Liver (tissue), 8 donors: ENCODE measurements at regions not wholly inside any gene's neighbourhood (a gene's known extent, or its start where the extent isn't known, plus 50 kb on each side); places are given as distances from the start of the nearest gene placed in this dataset.

Experiments used
- DNase-seq: peaks from one replicate; pipeline ENCODE4 v3.0.0-alpha.2; 2017; ENCODE audit warnings: low spot score
- H3K27ac ChIP-seq, 2 donors: one replicate each; pipeline ENCODE4 v1.7.0; 2013; ENCODE audit warnings: inconsistent platforms in 2 of 2, low read length in 2 of 2, control low read depth in 1 of 2, low read depth in 1 of 2, mild to moderate bottlenecking in 1 of 2
- H3K27me3 ChIP-seq, 4 donors: one replicate each; pipeline versions ENCODE4 v1.6.1 to v1.7.0; 2013; ENCODE audit warnings: low read length in 3 of 4, inconsistent platforms in 1 of 4, mild to moderate bottlenecking in 1 of 4, moderate library complexity in 1 of 4; ENCODE audit not compliant: control insufficient read depth in 4 of 4, insufficient read depth in 4 of 4
- H3K36me3 ChIP-seq, 4 donors: one replicate each; pipeline versions ENCODE4 v1.6.1 to v1.7.0; 2013; ENCODE audit warnings: low read length in 3 of 4, mild to moderate bottlenecking in 3 of 4, low read depth in 1 of 4, moderate library complexity in 1 of 4; ENCODE audit not compliant: control insufficient read depth in 4 of 4, insufficient read depth in 3 of 4
- H3K4me1 ChIP-seq, 4 donors: one replicate each; pipeline versions ENCODE4 v1.6.1 to v1.7.0; 2013; ENCODE audit warnings: low read length in 3 of 4, mild to moderate bottlenecking in 3 of 4, moderate library complexity in 1 of 4; ENCODE audit not compliant: control insufficient read depth in 4 of 4, insufficient read depth in 4 of 4
- H3K4me3 ChIP-seq, 3 donors: one replicate each; pipeline versions ENCODE4 v1.6.1 to v1.7.0; 2013; ENCODE audit warnings: low read length in 3 of 3, control low read depth in 1 of 3, low read depth in 1 of 3, mild to moderate bottlenecking in 1 of 3
- H3K9ac ChIP-seq, 2 donors: one replicate each; pipeline ENCODE4 v1.7.0; 2013; ENCODE audit warnings: low read length in 2 of 2, mild to moderate bottlenecking in 2 of 2, moderate library complexity in 2 of 2, control low read depth in 1 of 2, low read depth in 1 of 2
- H3K9me3 ChIP-seq, 4 donors: one replicate each; pipeline versions ENCODE4 v1.6.1 to v1.7.0; 2013; ENCODE audit warnings: low read length in 3 of 4; ENCODE audit not compliant: control insufficient read depth in 4 of 4
- ATF3 ChIP-seq: IDR thresholded peaks from 2 replicates; pipeline ENCODE4 v1.6.1; 2016; ENCODE audit warnings: antibody characterized with exemption
- EGR1 ChIP-seq, 2 donors: IDR thresholded peaks; 2 replicates each; pipeline ENCODE4 v1.6.1; 2016 to 2018; ENCODE audit warnings: antibody characterized with exemption in 2 of 2, low read depth in 2 of 2
- FOXA1 ChIP-seq: IDR thresholded peaks from 2 replicates; pipeline ENCODE4 v1.6.1; 2016; ENCODE audit warnings: antibody characterized with exemption
- FOXA2 ChIP-seq: IDR thresholded peaks from 2 replicates; pipeline ENCODE4 v1.6.1; 2016; ENCODE audit warnings: antibody characterized with exemption
- GABPA ChIP-seq, 2 donors: IDR thresholded peaks in 1 of 2; conservative IDR thresholded peaks in 1 of 2; 2 replicates each; pipeline ENCODE4 v1.6.1; 2016; ENCODE audit warnings: antibody characterized with exemption in 2 of 2, mild to moderate bottlenecking in 1 of 2, moderate library complexity in 1 of 2
- HNF4A ChIP-seq, 2 donors: conservative IDR thresholded peaks; 2 replicates each; pipeline ENCODE4 v1.6.1; 2016; ENCODE audit warnings: antibody characterized with exemption in 2 of 2, mild to moderate bottlenecking in 2 of 2
- HNF4G ChIP-seq: IDR thresholded peaks from 2 replicates; pipeline ENCODE4 v1.6.1; 2016; ENCODE audit warnings: antibody characterized with exemption
- JUND ChIP-seq, 2 donors: IDR thresholded peaks; 2 replicates each; pipeline ENCODE4 v1.6.1; 2016; ENCODE audit warnings: antibody characterized with exemption in 2 of 2
- NR2F2 ChIP-seq: IDR thresholded peaks from 2 replicates; pipeline ENCODE4 v1.6.1; 2016; ENCODE audit warnings: antibody characterized with exemption
- RAD21 ChIP-seq, 2 donors: IDR thresholded peaks; 2 replicates each; pipeline ENCODE4 v1.6.1; 2016; ENCODE audit warnings: antibody characterized with exemption in 2 of 2, mild to moderate bottlenecking in 2 of 2
- SP1 ChIP-seq: IDR thresholded peaks from 2 replicates; pipeline ENCODE4 v1.6.1; 2018; ENCODE audit warnings: antibody characterized with exemption, mild to moderate bottlenecking
- TAF1 ChIP-seq: conservative IDR thresholded peaks from 2 replicates; pipeline ENCODE4 v1.6.1; 2016; ENCODE audit warnings: antibody characterized with exemption, mild to moderate bottlenecking
- YY1 ChIP-seq: IDR thresholded peaks from 2 replicates; pipeline ENCODE4 v1.6.1; 2016; ENCODE audit warnings: antibody characterized with exemption, mild to moderate bottlenecking
- ZBTB33 ChIP-seq: IDR thresholded peaks from 2 replicates; pipeline ENCODE4 v1.6.1; 2016; ENCODE audit warnings: antibody characterized with exemption
- WGBS: extraction: QIAGEN DNeasy Blood & Tissue Kit; methylation state at CpG from one replicate; pipeline ENCODE4 v1.1.7; 2013; 5-methylcytosine and 5-hydroxymethylcytosine counted together
- TF ChIP-seq, protein P1 (sequence below): IDR thresholded peaks from 2 replicates; pipeline ENCODE4 v1.6.1; 2016; ENCODE audit warnings: antibody characterized with exemption
- TF ChIP-seq, protein P2 (sequence below): fragments of 150-350 bp; IDR thresholded peaks from 2 replicates; pipeline ENCODE4 v1.5.1; 2017; ENCODE audit warnings: improper control_type of control experiment, low read depth, low read length; ENCODE audit not compliant: missing input control
- TF ChIP-seq, protein P3 (sequence below): IDR thresholded peaks from 2 replicates; pipeline ENCODE4 v1.6.1; 2016; ENCODE audit warnings: antibody characterized with exemption, mild to moderate bottlenecking
- donor health status: healthy.
- donor health status: healthy.
- donor health status: healthy.
- donor health status: healthy.
- donor health status: healthy.

GRCh38 chr1:14522077-14522925 is 76.2 kb upstream of the KAZN start:
- no peaks in the 10 kb centered on the region for H3K9me3 ChIP-seq
- H3K9ac ChIP-seq: no peak overlapping the region
- H3K27me3 ChIP-seq: peaks cover 0 to 4% (median 0%) of the 10 kb centered on the region in 4 donors
- no peaks in the 10 kb centered on the region for H3K4me1 ChIP-seq
- no peak overlapping the region for H3K4me3 ChIP-seq
- TF ChIP-seq, protein P1, sequence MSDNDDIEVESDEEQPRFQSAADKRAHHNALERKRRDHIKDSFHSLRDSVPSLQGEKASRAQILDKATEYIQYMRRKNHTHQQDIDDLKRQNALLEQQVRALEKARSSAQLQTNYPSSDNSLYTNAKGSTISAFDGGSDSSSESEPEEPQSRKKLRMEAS: no peak
- no peak for TF ChIP-seq TAF1
- no peak for DNase-seq
- no peak overlapping the region for H3K27ac ChIP-seq
- no peaks in the 10 kb centered on the region for H3K36me3 ChIP-seq
- 80% methylated on average over 9 of the region's 9 CpGs for WGBS

GRCh38 chr1:14522926-14523241 is 75.6 kb upstream of the KAZN start:
- 73% methylated on average over 4 of the region's 4 CpGs for WGBS
- no peak for DNase-seq
- H3K9me3 ChIP-seq: no peaks in the 10 kb centered on the region
- H3K27me3 ChIP-seq: peaks cover 0 to 4% (median 0%) of the 10 kb centered on the region in 4 donors
- TF ChIP-seq RAD21 (IDR thresholded peaks at IDR 0.05) (no peak), HNF4A (conservative IDR thresholded peaks at IDR 0.05) (no peak), GABPA (IDR thresholded peaks at IDR 0.05 in 1 of 2, conservative IDR thresholded peaks at IDR 0.05 in 1 of 2) (no peak), NR2F2 (no peak), TAF1 (no peak), JUND (IDR thresholded peaks at IDR 0.05) (no peak), ZBTB33 (no peak), ATF3 (no peak), EGR1 (IDR thresholded peaks at IDR 0.05; ENCODE audit: low read depth in 2 of 2) (no peak), FOXA2 (no peak), HNF4G (no peak), SP1 (no peak), YY1 (no peak), FOXA1 (no peak)
- TF ChIP-seq, protein P1: no peak
- TF ChIP-seq, protein P2, sequence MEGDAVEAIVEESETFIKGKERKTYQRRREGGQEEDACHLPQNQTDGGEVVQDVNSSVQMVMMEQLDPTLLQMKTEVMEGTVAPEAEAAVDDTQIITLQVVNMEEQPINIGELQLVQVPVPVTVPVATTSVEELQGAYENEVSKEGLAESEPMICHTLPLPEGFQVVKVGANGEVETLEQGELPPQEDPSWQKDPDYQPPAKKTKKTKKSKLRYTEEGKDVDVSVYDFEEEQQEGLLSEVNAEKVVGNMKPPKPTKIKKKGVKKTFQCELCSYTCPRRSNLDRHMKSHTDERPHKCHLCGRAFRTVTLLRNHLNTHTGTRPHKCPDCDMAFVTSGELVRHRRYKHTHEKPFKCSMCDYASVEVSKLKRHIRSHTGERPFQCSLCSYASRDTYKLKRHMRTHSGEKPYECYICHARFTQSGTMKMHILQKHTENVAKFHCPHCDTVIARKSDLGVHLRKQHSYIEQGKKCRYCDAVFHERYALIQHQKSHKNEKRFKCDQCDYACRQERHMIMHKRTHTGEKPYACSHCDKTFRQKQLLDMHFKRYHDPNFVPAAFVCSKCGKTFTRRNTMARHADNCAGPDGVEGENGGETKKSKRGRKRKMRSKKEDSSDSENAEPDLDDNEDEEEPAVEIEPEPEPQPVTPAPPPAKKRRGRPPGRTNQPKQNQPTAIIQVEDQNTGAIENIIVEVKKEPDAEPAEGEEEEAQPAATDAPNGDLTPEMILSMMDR: no peak
- TF ChIP-seq, protein P3, sequence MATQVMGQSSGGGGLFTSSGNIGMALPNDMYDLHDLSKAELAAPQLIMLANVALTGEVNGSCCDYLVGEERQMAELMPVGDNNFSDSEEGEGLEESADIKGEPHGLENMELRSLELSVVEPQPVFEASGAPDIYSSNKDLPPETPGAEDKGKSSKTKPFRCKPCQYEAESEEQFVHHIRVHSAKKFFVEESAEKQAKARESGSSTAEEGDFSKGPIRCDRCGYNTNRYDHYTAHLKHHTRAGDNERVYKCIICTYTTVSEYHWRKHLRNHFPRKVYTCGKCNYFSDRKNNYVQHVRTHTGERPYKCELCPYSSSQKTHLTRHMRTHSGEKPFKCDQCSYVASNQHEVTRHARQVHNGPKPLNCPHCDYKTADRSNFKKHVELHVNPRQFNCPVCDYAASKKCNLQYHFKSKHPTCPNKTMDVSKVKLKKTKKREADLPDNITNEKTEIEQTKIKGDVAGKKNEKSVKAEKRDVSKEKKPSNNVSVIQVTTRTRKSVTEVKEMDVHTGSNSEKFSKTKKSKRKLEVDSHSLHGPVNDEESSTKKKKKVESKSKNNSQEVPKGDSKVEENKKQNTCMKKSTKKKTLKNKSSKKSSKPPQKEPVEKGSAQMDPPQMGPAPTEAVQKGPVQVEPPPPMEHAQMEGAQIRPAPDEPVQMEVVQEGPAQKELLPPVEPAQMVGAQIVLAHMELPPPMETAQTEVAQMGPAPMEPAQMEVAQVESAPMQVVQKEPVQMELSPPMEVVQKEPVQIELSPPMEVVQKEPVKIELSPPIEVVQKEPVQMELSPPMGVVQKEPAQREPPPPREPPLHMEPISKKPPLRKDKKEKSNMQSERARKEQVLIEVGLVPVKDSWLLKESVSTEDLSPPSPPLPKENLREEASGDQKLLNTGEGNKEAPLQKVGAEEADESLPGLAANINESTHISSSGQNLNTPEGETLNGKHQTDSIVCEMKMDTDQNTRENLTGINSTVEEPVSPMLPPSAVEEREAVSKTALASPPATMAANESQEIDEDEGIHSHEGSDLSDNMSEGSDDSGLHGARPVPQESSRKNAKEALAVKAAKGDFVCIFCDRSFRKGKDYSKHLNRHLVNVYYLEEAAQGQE: no peak
- no peaks in the 10 kb centered on the region for H3K4me1 ChIP-seq
- no peak overlapping the region for H3K9ac ChIP-seq
- H3K36me3 ChIP-seq: no peaks in the 10 kb centered on the region
- H3K4me3 ChIP-seq: no peak overlapping the region
- H3K27ac ChIP-seq: no peak overlapping the region
